GM19025 (cell line): ENCODE measurements at regions not wholly inside any gene's neighbourhood (a gene's known extent, or its start where the extent isn't known, plus 50 kb on each side); places are given as distances from the start of the nearest gene placed in this dataset.
"Not testable (repeated sequence)": the region's sequence is repeated elsewhere in the genome, so short reads cannot be mapped to it uniquely, and the experiment has no call there.

Source experiments
- ATAC-seq: cut with Tn5 transposase; IDR thresholded peaks from one replicate; pipeline ENCODE4 v1.9.1; 2021; ENCODE audit warnings: mild to moderate bottlenecking, low read depth, moderate library complexity; ENCODE audit not compliant: unreplicated experiment

- ATAC-seq = no peak
These were observed 1120.8 kb upstream of the GOT2 start for GRCh38 chr16:59854846-59855439.

GRCh38 chr16:59849716-59850115 is 1115.6 kb upstream of the GOT2 start:
- ATAC-seq = no peak

GRCh38 chr16:59848296-59848695 is 1114.2 kb upstream of the GOT2 start:
- ATAC-seq = no peak

- ATAC-seq = no peak
These were observed 1106.1 kb upstream of the GOT2 start for GRCh38 chr16:59840169-59840568.

GRCh38 chr16:59826767-59827166 is 1092.7 kb upstream of the GOT2 start:
- ATAC-seq = no peak

GRCh38 chr16:59809488-59809887 is 1075.4 kb upstream of the GOT2 start:
- not testable (repeated sequence) for ATAC-seq

- ATAC-seq = no peak
These were observed 1049.1 kb upstream of the GOT2 start for GRCh38 chr16:59783191-59783590.

- no peak for ATAC-seq
These were observed 1039.2 kb upstream of the GOT2 start for GRCh38 chr16:59773330-59773729.

- no peak for ATAC-seq
These were observed 1025.2 kb upstream of the GOT2 start for GRCh38 chr16:59759296-59759695.

GRCh38 chr16:59758848-59759247 is 1024.7 kb upstream of the GOT2 start:
- no peak for ATAC-seq

- no peak for ATAC-seq
These were observed 1020.7 kb upstream of the GOT2 start for GRCh38 chr16:59754854-59755253.

- no peak for ATAC-seq
These were observed 1015.7 kb upstream of the GOT2 start for GRCh38 chr16:59749662-59750336.

- no peak for ATAC-seq
These were observed 1014.4 kb upstream of the GOT2 start for GRCh38 chr16:59748531-59748930.

GRCh38 chr16:59743504-59743903 is 1009.4 kb upstream of the GOT2 start:
- ATAC-seq = no peak

GRCh38 chr16:59740858-59741257 is 1006.7 kb upstream of the GOT2 start:
- ATAC-seq = no peak

GRCh38 chr16:59737274-59737673 is 1003.2 kb upstream of the GOT2 start:
- ATAC-seq = no peak

GRCh38 chr16:59733321-59733720 is 999.2 kb upstream of the GOT2 start:
- no peak for ATAC-seq

- ATAC-seq = no peak
These were observed 995.5 kb upstream of the GOT2 start for GRCh38 chr16:59729613-59730012.

GRCh38 chr16:59719121-59719520 is 985.0 kb upstream of the GOT2 start:
- ATAC-seq = no peak

GRCh38 chr16:59707436-59708226 is 973.5 kb upstream of the GOT2 start:
- no peak for ATAC-seq
